Trophoblast cell (in vitro differentiated cells and primary cell): ENCODE measurements at regions not wholly inside any gene's neighbourhood (a gene's known extent, or its start where the extent isn't known, plus 50 kb on each side); places are given as distances from the start of the nearest gene placed in this dataset.
A peak's percentile ranks its signal among the peaks of the same experiment; 100 is the strongest.

Experiments used
- DNase-seq, 2 donors: peaks; one replicate each; pipeline ENCODE4 v3.0.0-alpha.2; 2016
- H2AFZ ChIP-seq: 2 replicates; pipeline ENCODE4 v1.6.1; 2013; ENCODE audit warnings: low read length, moderate library complexity, mild to moderate bottlenecking; ENCODE audit not compliant: insufficient read depth, poor library complexity
- H2AK5ac ChIP-seq: 2 replicates; pipeline ENCODE4 v1.6.1; 2013; ENCODE audit warnings: mild to moderate bottlenecking, low read length
- H2BK120ac ChIP-seq: 2 replicates; pipeline ENCODE4 v1.6.1; 2013; ENCODE audit warnings: low read length, mild to moderate bottlenecking, moderate library complexity; ENCODE audit not compliant: insufficient read depth, poor library complexity
- H2BK12ac ChIP-seq: 2 replicates; pipeline ENCODE4 v1.6.1; 2013; ENCODE audit warnings: mild to moderate bottlenecking, low read length, moderate library complexity
- H2BK5ac ChIP-seq: 2 replicates; pipeline ENCODE4 v1.6.1; 2013; ENCODE audit warnings: low read length, low read depth, moderate library complexity, mild to moderate bottlenecking; ENCODE audit not compliant: poor library complexity
- H3K14ac ChIP-seq: 2 replicates; pipeline ENCODE4 v1.6.1; 2013; ENCODE audit warnings: mild to moderate bottlenecking, low read length
- H3K18ac ChIP-seq: 2 replicates; pipeline ENCODE4 v1.6.1; 2013; ENCODE audit warnings: mild to moderate bottlenecking, low read length
- H3K23ac ChIP-seq: 2 replicates; pipeline ENCODE4 v1.6.1; 2013; ENCODE audit warnings: low read length
- H3K27ac ChIP-seq: 2 replicates; pipeline ENCODE4 v1.5.1; 2013; ENCODE audit warnings: low read depth, mild to moderate bottlenecking, inconsistent platforms, low read length, moderate library complexity
- H3K27me3 ChIP-seq: 2 replicates; pipeline ENCODE4 v1.6.1; 2013; ENCODE audit warnings: inconsistent platforms, mild to moderate bottlenecking, low read length, moderate library complexity; ENCODE audit not compliant: insufficient read depth
- H3K36me3 ChIP-seq, 2 experiments: 1 replicate in 1 of 2; 2 replicates in 1 of 2; pipeline ENCODE4 v1.6.1; 2013; ENCODE audit warnings: low read length in 2 of 2, mild to moderate bottlenecking in 2 of 2, moderate library complexity in 1 of 2; ENCODE audit not compliant: insufficient read depth in 2 of 2, control insufficient read depth in 1 of 2
- H3K4ac ChIP-seq: 2 replicates; pipeline ENCODE4 v1.6.1; 2013; ENCODE audit warnings: low read depth, mild to moderate bottlenecking, low read length, moderate library complexity
- H3K4me1 ChIP-seq, 2 experiments: 1 replicate in 1 of 2; 2 replicates in 1 of 2; pipeline ENCODE4 v1.6.1; 2013; ENCODE audit warnings: low read length in 2 of 2, mild to moderate bottlenecking in 2 of 2, moderate library complexity in 1 of 2; ENCODE audit not compliant: insufficient read depth in 2 of 2, control insufficient read depth in 1 of 2
- H3K4me2 ChIP-seq: 2 replicates; pipeline ENCODE4 v1.6.1; 2013; ENCODE audit warnings: inconsistent platforms, mild to moderate bottlenecking, low read length, moderate library complexity
- H3K4me3 ChIP-seq: 2 replicates; pipeline ENCODE4 v1.5.1; 2013; ENCODE audit warnings: mild to moderate bottlenecking, low read depth, low read length, inconsistent platforms
- H3K79me1 ChIP-seq: one replicate; pipeline ENCODE4 v1.6.1; 2013; ENCODE audit warnings: low read length
- H3K79me2 ChIP-seq: 2 replicates; pipeline ENCODE4 v1.6.1; 2013; ENCODE audit warnings: low read length, mild to moderate bottlenecking; ENCODE audit not compliant: control insufficient read depth, insufficient read depth, poor library complexity
- H3K9ac ChIP-seq: 2 replicates; pipeline ENCODE4 v1.6.1; 2013; ENCODE audit warnings: mild to moderate bottlenecking, low read length
- H3K9me3 ChIP-seq: 2 replicates; pipeline ENCODE4 v1.6.1; 2013; ENCODE audit warnings: low read depth, mild to moderate bottlenecking, control low read depth, inconsistent platforms, low read length; ENCODE audit not compliant: insufficient read depth
- H4K12ac ChIP-seq: 2 replicates; pipeline ENCODE4 v1.6.1; 2013; ENCODE audit warnings: low read depth, mild to moderate bottlenecking, low read length, moderate library complexity
- H4K8ac ChIP-seq: 2 replicates; pipeline ENCODE4 v1.6.1; 2013; ENCODE audit warnings: low read depth, mild to moderate bottlenecking, low read length, moderate library complexity
- H4K91ac ChIP-seq: one replicate; pipeline ENCODE4 v1.6.1; 2013; ENCODE audit warnings: low read depth, mild to moderate bottlenecking, low read length, moderate library complexity
- WGBS: extraction: QIAGEN DNeasy Blood & Tissue Kit; methylation state at CpG from one replicate; pipeline ENCODE4 v1.1.7; 2013; ENCODE audit warnings: missing lambda C conversion rate; ENCODE audit not compliant: insufficient read length, insufficient coverage; ENCODE audit errors: extremely low coverage; 5-methylcytosine and 5-hydroxymethylcytosine counted together

- no peak overlapping the region for H2BK5ac ChIP-seq
- no peak overlapping the region for H2AFZ ChIP-seq
- H3K9me3 ChIP-seq, result no peaks in the 10 kb centered on the region
- no CpG with 5 or more reads among the region's 7 CpGs for WGBS
- no peak overlapping the region for H3K27ac ChIP-seq
- H2BK120ac ChIP-seq, result no peak overlapping the region
- H2AK5ac ChIP-seq, result no peak overlapping the region
- H3K36me3 ChIP-seq, result no peaks in the 10 kb centered on the region
- no peak overlapping the region for H3K4me3 ChIP-seq
- H3K18ac ChIP-seq, result no peak overlapping the region
- H4K12ac ChIP-seq, result no peak overlapping the region
- no peak overlapping the region for H3K4ac ChIP-seq
- no peak overlapping the region for H3K23ac ChIP-seq
- H3K79me2 ChIP-seq, result peaks cover 1% of the 10 kb centered on the region
- no peak overlapping the region for H3K4me2 ChIP-seq
- H4K8ac ChIP-seq, result no peak overlapping the region
- no peaks in the 10 kb centered on the region for H3K27me3 ChIP-seq
- no peak overlapping the region for H3K14ac ChIP-seq
- no peak for DNase-seq
- H4K91ac ChIP-seq, result peak overlapping the region; percentile 56
- no peak overlapping the region for H3K9ac ChIP-seq
- peaks cover 10 to 11% of the 10 kb centered on the region in 2 experiments for H3K4me1 ChIP-seq
- peak overlapping the region; percentile 46 for H2BK12ac ChIP-seq
- peaks cover 6% of the 10 kb centered on the region for H3K79me1 ChIP-seq
Observed at GRCh38 chr10:128632694-128633093, 506.5 kb upstream of the MKI67 start.

DNA sequence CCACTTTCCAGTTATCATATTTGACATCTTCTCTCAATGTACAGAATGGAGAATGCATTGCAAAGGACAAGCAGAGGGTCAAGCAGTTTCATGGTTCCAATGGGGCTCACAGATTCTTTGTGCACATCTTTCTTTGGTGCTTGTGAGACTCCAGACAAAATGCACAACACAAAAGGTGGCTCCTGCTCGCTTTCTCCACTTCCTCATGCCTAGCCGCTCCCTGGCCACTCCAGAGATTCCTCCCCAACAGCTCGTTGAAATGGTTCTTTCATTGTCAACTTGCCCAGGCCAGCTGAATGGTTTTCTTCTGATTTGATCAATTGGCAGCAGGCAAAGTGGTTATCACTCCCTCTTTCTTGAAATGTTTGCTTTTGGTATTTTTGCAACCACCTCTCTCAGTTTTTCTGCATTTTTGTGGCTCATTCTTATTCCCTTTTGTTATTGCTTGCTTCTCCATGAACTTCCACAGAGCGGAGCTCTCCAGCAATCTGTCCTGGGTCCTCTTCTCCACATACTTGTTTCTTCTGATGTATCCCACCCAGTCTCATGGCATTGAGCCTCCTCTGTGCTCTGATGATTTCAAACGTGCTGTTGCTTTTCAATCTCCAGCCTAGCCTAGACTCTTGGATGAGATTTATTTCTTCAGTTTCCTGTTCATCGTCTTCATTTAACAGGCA is 507.8 kb upstream of the MKI67 start:
- H4K8ac ChIP-seq, result no peak overlapping the region
- no peak overlapping the region for H3K4ac ChIP-seq
- H3K27me3 ChIP-seq, result no peaks in the 10 kb centered on the region
- peaks cover 1% of the 10 kb centered on the region for H3K79me2 ChIP-seq
- peak overlapping the region; percentile 63 for H3K14ac ChIP-seq
- no peak overlapping the region for H2BK120ac ChIP-seq
- H2AK5ac ChIP-seq, result peak overlapping the region; percentile 75
- H3K23ac ChIP-seq, result no peak overlapping the region
- H3K4me1 ChIP-seq, result peaks cover 10 to 11% of the 10 kb centered on the region in 2 experiments
- H3K9me3 ChIP-seq, result no peaks in the 10 kb centered on the region
- no peak overlapping the region for H2BK5ac ChIP-seq
- no CpG with 5 or more reads among the region's 6 CpGs for WGBS
- H3K27ac ChIP-seq, result no peak overlapping the region
- no peak overlapping the region for H3K4me3 ChIP-seq
- no peak for DNase-seq
- H3K4me2 ChIP-seq, result no peak overlapping the region
- no peak overlapping the region for H2AFZ ChIP-seq
- H3K36me3 ChIP-seq, result no peaks in the 10 kb centered on the region
- no peak overlapping the region for H4K12ac ChIP-seq
- no peak overlapping the region for H3K9ac ChIP-seq
- peak overlapping the region; percentile 51 for H4K91ac ChIP-seq
- no peak overlapping the region for H3K18ac ChIP-seq
- H2BK12ac ChIP-seq, result peak overlapping the region; percentile 73
- peaks cover 3% of the 10 kb centered on the region for H3K79me1 ChIP-seq

DNA sequence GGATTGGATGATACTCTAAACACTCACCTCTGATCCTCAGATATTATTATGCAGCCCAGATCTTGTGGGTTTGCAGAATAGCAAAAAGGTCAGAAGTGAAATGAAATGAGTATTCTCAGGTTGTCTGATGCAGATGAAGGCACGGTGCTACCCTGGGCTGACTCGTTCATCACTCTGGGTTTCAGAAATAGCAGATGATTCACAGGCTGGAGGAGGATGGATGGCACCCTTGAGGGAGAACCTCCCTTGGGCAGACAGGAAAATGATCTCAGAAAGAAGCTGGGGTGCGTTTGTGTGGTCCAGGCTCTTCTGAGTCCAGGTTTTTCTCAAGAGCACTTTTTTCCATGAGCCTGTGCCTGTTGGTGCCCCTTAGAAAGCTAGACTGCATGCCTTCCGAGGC is 515.8 kb upstream of the MKI67 start:
- no CpG with 5 or more reads among the region's 4 CpGs for WGBS
- no peak overlapping the region for H4K12ac ChIP-seq
- H2BK120ac ChIP-seq, result peak overlapping the region; percentile 46

DNA sequence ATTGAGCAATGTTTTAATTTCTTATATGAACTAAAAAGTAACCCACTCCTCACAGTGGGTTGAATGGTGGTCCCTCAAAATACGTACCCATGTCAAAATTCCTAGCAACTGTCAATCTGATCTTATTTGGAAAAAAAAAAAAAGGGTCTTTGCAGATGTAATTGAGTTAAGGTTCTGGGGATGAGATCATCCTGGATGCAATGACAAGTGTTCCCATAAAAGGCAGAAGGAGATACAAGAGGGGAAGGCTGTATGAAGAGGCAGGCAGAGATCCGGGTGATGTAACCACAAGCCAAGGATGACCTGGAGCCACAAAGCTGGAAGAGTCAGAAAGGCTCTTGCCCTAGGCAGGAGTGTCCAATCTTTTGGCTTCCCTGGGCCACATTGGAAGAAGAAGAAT is 516.3 kb upstream of the MKI67 start:
- H3K18ac ChIP-seq, result no peak overlapping the region
- H4K12ac ChIP-seq, result no peak overlapping the region
- peak in 1 of 2 donors; percentile 33 for DNase-seq
- peaks cover 0 to 8% of the 10 kb centered on the region in 2 experiments for H3K4me1 ChIP-seq
- peaks cover 3% of the 10 kb centered on the region for H3K79me1 ChIP-seq
- no peaks in the 10 kb centered on the region for H3K36me3 ChIP-seq
- no peak overlapping the region for H4K8ac ChIP-seq
- no peak overlapping the region for H2AFZ ChIP-seq
- WGBS, result no CpG with 5 or more reads among the region's 2 CpGs
- H3K27me3 ChIP-seq, result no peaks in the 10 kb centered on the region
- H3K9ac ChIP-seq, result no peak overlapping the region
- no peak overlapping the region for H3K14ac ChIP-seq
- peak overlapping the region; percentile 46 for H3K27ac ChIP-seq
- H2BK12ac ChIP-seq, result no peak overlapping the region
- no peak overlapping the region for H2BK120ac ChIP-seq
- no peak overlapping the region for H3K4me3 ChIP-seq
- no peak overlapping the region for H4K91ac ChIP-seq
- no peaks in the 10 kb centered on the region for H3K79me2 ChIP-seq
- H2AK5ac ChIP-seq, result no peak overlapping the region
- H3K4ac ChIP-seq, result no peak overlapping the region
- H3K23ac ChIP-seq, result no peak overlapping the region
- no peaks in the 10 kb centered on the region for H3K9me3 ChIP-seq
- H3K4me2 ChIP-seq, result no peak overlapping the region
- H2BK5ac ChIP-seq, result no peak overlapping the region

More for the DNA sequence above, 515.8 kb upstream of the MKI67 start:
- H3K79me2 ChIP-seq, result no peaks in the 10 kb centered on the region
- H4K8ac ChIP-seq, result peak overlapping the region; percentile 30
- H3K27me3 ChIP-seq, result no peaks in the 10 kb centered on the region
- no peak overlapping the region for H3K4ac ChIP-seq
- peaks cover 3% of the 10 kb centered on the region for H3K79me1 ChIP-seq
- peak overlapping the region; percentile 46 for H2BK5ac ChIP-seq
- H3K18ac ChIP-seq, result no peak overlapping the region
- no peak overlapping the region for H3K4me3 ChIP-seq
- peak overlapping the region; percentile 46 for H3K27ac ChIP-seq
- H3K14ac ChIP-seq, result peak overlapping the region; percentile 8
- no peak overlapping the region for H3K4me2 ChIP-seq
- DNase-seq, result no peak
- H2AK5ac ChIP-seq, result no peak overlapping the region
- H3K36me3 ChIP-seq, result no peaks in the 10 kb centered on the region
- no peak overlapping the region for H4K91ac ChIP-seq
- H3K23ac ChIP-seq, result no peak overlapping the region
- H2BK12ac ChIP-seq, result no peak overlapping the region
- H2AFZ ChIP-seq, result no peak overlapping the region
- H3K4me1 ChIP-seq, result peaks cover 0 to 8% of the 10 kb centered on the region in 2 experiments
- no peaks in the 10 kb centered on the region for H3K9me3 ChIP-seq
- H3K9ac ChIP-seq, result no peak overlapping the region
